GM18868 (cell line): ENCODE measurements at regions not wholly inside any gene's neighbourhood (a gene's known extent, or its start where the extent isn't known, plus 50 kb on each side); places are given as distances from the start of the nearest gene placed in this dataset.
"Not testable (repeated sequence)": the region's sequence is repeated elsewhere in the genome, so short reads cannot be mapped to it uniquely, and the experiment has no call there.

Experiments
- ATAC-seq: cut with Tn5 transposase; IDR thresholded peaks from one replicate; pipeline ENCODE4 v1.9.1; 2021; ENCODE audit warnings: mild to moderate bottlenecking, moderate library complexity; ENCODE audit not compliant: unreplicated experiment

DNA sequence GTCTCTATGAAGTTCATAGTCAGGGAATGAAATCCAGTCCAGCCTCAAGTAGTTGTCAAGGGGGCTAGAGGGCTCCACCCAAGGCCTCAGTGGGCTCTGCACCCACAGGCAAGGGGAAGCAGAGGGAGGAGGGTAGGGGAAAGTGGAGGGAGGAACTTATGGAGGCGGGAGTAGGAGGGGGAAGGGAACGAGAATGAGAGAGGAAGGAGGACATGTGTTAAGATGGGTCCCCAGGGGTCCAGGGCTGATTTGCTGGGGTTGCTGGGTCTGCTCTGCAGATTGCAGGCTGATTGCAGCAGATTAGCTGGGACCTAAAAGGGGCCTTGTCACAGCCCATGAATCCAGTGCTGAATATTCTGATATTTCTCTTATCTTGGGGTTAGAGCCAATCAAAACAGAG is 166.9 kb upstream of the IL12B start:
- no peak for ATAC-seq

DNA sequence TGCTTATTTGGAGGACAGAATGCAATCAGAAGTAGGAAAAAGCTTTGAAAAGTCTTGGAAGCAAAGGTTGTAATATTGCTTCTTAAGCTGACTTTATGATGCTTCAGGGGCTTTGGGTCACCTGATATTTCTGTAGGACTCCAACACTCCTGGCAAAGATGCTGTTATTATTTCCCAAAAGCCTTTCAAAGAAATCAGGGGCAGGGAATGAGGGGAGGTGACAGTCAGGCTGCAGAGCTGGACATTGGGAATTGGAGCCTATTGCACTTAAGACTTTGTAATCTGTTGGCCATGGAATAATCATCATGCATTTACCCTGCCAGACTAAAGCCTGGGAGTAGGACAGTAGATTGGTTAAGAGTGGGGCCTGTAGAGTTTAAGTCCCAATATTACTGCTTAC is 168.3 kb upstream of the IL12B start:
- no peak for ATAC-seq

DNA sequence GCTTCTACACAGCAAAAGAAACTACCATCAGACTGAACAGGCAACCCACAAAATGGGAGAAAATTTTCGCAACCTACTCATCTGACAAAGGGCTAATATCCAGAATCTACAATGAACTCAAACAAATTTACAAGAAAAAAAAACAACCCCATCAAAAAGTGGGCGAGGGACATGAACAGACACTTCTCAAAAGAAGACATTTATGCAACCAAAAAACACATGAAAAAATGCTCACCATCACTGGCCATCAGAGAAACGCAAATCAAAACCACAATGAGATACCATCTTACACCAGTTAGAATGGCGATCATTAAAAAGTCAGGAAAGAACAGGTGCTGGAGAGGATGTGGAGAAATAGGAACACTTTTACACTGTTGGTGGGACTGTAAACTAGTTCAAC is 171.8 kb upstream of the IL12B start:
- ATAC-seq = not testable (repeated sequence)

DNA sequence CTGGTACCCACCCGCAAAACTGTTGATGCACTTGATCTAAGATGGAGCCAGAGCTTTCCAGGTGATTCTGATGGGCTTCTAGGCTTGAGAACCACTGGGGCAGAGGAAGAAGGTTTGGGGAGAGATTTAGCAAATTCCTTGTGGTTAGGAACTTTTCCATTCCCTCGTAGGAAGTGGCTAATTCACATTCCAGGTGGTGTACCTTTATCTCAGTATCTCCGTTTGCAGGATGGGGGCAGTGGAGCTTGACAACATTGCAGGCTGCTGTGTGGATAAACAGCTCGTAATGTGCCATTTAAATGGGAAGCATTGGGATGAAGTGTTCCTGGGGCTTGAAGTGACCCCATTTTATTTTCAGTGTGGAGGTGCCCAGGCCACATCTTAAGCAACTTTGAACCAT is 172.9 kb upstream of the IL12B start:
- ATAC-seq = no peak

DNA sequence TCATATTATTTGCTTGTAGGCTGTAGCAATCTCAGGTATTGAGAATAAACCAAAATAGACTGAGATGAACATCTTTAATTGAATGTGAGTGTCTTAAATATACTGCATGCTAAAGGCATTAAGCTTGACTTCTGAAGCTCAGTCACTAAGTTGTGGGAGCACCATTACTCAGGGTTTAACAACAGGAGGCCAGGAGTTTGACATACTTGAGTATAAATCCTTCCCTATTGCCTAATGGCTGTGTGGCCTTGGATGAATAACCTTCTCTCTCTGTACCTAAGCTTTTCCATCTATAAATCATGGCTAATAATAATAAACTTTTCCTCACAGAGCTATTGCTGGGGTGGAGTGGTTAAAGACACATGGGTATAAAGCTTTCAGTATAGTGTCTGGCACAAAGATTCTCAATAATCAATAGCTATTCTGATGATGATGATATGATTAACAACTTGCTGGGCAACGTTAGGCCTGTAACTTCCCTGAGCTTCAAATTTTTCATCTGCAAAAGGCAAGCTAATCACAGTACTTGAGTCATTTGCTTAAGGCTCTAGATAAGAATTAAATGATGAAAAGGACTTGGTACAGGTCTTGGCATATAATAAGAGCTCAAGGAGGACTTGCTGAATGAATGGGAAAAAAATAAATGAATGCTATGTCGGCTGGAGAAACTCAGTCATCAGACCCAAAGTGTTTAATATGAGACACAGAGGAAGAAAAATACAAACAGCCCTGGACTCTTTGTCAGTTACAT is 174.0 kb upstream of the IL12B start:
- no peak for ATAC-seq

DNA sequence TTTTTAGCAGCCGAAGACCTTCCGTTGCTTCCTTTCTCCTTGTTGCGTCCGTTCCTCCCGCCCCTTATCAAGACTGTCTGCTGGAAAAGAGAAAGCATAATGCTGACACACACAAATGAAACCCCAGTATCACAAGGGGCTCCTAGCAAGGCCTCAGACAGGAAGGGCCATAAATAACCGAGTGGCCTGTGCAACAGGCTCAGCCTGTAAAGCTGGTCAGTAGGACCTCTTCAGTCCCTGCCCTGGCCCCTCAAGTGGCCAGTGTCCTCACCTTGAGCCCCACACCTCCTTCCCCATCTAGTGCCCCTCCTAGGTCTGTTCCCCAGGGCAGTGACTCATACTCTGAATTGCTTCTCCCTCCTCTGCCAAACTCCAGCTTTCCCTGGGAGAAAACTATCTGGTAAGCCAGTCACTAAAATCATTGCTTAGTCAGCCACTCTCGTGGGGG is 174.6 kb upstream of the IL12B start:
- ATAC-seq = no peak

DNA sequence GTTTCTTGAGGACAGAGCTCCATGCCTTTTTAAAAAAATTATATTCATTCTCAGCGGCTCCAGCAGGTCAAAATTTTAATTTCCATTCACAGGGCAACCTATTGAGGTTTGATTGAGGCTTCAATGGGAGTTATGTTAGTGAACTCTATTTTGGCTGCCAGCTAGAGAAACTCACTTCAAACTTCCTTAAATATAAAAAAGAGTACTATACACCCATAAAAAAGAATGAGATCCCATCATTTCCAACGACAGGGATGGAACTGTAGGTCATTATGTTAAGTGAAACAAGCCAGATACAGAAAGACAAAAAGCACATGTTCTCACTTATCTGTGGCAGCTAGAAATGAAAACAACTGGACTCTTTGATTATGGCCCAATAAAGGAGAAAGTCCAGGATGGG is 176.8 kb upstream of the IL12B start:
- ATAC-seq = no peak

DNA sequence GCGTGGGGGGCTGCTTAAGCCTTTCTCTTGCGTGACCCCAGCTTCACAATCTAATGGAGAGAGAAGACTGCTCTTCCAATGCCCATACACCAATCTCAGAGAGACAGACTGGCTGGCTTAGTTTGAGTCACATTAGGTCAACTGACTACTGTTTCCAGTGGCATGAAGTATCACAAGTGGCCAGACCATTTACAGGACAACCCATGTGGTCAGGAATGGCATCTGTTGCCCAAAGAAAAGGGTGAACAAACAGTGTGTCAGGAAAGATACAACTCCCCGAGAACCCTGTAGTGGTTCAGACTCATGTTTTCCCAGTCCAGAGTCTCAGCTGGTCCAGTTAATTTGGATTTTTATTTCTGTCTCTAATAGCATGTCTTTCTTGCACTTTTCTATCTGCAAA is 177.4 kb upstream of the IL12B start:
- ATAC-seq = no peak

DNA sequence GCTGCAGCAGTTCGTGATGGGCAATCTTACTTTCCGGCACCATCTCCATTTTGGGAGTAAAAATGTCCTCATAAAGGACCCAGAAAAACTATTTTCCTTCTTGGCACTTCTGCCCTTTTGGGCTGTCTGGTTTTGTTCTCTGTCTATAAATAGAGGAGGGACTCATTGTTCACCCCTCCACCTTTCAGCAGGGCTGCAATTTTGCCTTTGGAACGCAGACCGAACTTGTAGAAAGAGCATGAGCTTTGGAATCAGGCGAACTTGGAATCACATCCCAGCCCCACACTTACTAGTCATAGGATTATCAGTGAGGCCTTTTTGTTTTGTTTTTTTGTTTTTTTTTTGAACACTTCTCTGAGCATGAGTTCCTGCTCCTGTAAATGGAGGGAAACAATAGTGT is 178.1 kb upstream of the IL12B start:
- no peak for ATAC-seq

DNA sequence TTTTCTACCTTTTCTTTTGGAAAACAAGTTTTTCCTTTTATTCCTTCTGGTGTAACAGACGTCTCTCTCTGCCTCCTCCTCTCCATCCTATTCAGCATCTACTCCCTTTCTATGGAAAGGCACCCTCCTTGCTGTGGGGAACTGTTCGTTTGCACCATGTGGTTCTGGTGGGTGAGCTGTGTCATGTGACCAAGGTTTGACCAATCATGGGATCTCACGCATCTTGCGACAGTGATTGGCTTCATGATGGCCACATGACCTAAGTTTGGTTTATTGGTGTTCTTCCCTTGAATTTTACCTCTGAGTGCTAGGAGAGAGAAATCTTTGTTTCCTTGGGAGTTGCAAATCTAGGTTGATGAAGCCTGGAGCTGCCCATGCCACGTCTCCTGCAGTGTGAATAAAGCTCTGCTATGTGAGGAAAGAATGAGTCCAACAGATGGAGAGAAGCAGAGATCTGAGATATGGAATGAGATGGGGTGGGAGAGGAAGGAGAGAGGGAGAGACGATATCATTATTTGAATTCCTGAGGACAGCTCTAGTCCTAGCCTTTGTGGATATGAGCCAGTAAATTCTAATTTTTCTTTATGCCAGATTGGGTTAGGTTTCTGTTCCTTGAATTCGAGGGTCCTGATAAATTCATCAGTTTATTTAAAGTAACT is 178.8 kb upstream of the IL12B start:
- no peak for ATAC-seq

DNA sequence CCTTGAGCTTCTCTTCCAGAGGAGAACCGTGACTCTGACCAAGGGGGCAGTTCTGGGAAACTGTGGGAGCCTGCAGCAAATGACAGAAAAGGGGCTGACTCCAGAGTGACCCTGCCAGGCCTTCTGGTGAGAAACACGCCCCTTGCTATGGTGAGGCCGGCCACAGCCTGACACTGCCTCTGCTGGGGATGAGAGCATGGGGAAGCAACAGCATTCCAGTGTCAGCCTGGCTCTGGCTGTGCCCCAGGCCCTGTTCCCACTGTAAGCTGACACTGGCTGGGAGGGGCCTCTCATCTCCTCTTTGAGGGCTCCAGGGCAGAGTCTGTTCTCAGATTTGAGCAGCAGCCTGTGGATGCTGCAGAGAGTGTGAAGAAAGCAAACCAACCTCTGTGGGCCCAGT is 180.0 kb upstream of the IL12B start:
- no peak for ATAC-seq

DNA sequence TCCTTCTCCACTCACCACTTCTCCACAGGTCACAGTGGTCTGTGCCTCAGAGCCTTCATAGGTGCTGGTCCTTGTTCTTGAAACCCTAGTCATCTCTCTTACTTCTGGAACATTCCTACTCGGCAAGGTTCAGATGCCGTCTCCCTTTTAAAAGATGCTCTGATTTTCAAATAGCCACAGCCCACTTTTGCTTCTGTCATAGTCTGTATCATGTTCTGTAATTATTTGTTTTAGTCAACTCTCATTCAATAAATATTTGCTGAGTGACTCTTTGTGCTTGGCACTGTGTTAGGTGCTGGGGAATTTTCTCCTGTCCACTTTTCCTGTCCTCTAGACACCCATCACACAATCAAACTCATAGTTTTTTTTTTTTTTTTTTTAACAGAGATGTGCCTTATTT is 181.3 kb upstream of the IL12B start:
- no peak for ATAC-seq

DNA sequence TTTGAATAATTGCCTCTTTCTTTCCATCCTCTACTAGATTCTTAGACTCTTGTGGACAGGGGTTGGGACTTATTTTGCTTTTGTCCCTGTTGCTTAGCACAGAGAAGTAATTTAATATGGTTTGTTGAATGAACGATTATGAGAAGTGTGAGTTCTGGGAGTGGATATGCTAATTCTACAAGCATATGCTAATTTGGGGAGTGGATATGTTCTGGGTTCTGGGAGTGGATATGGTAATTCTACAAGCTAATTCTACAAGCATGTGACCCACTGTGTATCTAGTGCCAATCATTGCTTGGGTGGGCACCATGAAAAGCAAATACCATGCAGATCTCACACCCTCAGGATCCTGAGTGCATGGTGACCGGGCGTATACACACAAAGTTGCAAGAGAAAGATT is 181.8 kb upstream of the IL12B start:
- ATAC-seq = no peak

DNA sequence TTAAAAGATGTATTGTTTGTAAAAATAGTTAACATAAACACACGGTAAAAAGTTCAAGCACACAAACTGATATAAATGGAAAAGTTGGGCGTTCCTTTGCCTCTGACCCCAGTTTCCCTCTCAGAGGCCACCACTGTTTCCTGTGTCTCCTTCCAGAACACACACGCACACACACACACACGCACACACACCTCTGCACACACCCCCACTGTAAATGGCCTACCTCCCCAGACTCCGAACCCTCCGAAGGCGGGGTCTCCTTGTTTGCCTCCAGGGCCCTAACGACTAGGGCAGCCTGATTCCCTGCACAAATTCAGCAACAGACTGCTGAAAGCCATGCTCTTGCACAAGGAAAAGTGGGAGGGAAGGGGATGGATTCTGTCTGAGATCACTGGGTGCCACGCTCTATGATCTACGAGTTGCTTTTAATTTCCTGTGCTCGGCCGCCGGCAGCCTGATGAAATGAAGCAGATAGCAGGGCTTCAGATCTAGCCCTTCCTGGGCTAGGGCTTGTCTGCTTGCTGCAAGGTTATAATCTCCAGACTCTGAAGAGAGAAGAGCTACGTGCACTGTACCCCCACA is 184.0 kb upstream of the IL12B start:
- no peak for ATAC-seq

DNA sequence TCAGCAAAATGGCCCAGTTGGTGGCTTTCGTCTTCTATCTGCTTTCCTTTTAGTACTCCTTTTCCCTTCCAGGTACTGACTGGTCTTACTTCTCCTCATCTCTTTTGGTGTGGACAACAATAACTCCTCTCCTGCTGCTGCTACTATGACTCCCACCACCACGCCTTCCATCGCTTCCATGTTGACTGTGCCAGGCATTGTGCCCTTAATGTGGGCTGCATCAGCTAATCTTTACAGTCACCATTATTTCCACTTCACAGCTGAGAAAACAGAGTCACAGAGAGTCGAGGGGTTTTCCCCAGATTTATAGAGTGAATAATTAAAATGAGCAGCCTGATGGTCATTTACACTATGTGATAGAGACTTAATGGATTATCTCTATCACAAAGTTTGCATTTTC is 184.9 kb upstream of the IL12B start:
- no peak for ATAC-seq

DNA sequence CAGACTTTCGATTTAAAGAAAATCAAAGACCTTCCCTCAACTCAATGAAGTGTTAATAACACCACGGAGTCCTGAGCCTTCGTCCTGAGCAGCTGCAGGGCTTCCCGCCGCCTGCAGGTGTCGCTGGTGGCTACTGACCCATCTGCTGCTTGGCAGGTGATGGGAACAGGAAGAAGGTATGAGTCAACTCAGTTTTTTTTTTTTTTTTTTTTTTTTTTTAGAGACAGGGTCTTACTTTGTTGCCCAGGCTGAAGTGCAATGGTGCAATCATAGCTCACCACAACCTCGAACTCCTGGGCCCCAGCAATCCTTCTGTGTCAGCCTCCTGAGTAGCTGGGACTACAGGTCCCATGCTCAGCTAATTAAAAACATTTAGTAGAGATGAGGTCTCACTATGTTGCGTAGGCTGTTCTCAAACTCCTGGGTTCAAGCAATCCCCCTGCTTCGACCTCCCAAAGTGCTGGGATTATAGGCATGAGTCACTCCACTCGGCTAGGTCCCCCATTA is 185.7 kb upstream of the IL12B start:
- ATAC-seq = peak; percentile 93

DNA sequence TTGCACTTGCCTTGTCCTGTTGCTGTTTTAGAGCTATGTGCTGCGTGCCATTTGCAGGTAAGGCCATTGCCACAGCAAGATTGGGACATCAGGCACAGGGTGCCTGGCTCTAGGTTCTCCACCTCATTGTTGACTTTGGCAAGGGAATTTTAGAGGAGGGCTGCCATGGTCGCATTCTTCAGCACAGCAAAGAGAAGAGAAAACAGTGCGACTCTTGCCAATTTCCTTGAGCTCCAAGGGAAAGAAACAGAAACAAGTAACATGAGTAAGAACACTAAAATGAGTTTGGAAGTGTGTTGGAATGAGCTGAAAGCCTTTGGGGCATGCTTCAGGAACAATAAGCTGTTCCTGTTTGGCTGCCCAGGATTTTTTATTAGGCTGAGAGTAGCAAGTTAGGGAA is 188.1 kb upstream of the IL12B start:
- ATAC-seq = no peak

DNA sequence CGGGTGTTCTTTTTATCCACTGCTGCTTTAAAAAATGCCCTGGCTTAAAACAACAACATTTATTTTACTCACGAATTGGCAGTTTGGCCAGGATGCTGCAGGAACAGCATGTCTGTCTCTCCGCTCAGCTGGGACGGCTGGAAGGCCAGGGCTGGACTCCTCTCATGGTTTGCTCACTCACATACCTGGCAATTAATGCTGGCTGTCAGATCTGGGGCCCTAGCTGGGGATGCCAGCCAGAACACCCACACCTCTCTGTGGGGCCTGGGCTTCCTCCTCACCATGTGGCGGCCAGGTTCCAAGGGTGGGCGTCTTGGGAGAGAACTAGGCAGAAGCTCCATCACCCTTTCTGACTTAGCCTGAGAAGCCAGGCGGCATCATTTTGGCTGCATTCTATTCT is 189.1 kb upstream of the IL12B start:
- no peak for ATAC-seq

DNA sequence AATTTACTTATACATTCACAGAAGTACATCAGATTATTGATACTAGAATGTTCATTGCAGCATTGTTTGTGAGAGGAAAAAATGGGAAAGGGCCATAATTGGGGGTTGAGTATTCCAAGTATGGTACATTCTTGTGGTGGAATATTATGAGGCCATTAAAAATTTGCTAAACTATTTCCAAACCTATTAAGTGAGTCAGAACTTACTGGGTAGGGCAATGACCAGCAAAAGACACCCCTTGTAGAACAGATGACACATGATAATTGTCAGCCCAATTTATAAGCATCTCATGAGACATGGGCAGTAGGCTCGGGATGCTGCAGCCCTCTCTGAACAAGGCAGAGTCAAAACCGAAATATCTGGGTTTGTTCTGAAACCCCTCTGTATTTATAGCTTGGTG is 192.6 kb upstream of the IL12B start:
- no peak for ATAC-seq

DNA sequence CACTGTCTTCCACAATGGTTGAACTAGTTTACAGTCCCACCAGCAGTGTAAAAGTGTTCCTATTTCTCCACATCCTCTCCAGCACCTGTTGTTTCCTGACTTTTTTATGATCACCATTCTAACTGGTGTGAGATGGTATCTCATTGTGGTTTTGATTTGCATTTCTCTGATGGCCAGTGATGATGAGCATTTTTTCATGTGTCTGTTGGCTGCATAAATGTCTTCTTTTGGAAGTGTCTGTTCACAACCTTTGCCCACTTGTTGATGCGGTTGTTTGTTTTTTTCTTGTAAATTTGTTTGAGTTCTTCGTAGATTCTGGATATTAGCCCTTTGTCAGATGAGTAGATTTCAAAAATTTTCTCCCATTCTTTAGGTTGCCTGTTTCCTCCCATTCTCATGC is 194.0 kb upstream of the IL12B start:
- ATAC-seq = not testable (repeated sequence)

DNA sequence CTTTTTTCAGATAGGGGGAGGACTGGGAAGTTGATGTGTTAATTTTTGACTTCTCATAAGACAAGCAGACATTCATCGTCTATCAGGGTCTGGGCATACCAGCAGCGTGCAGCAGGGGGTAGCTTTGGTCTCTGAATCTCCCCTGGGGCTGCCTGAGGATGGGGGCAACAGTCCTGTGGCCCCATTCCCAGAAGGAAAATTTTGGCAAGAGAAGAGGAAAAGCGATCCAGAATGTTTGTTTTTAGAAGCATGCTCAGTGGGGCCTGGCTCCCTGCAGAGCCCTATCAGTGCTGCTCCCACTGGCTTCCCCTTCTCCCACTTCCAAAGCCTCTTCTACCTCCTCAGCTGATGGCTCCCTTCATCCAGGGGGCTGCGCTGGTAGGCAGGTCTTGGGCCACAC is 194.8 kb upstream of the IL12B start:
- ATAC-seq = no peak

DNA sequence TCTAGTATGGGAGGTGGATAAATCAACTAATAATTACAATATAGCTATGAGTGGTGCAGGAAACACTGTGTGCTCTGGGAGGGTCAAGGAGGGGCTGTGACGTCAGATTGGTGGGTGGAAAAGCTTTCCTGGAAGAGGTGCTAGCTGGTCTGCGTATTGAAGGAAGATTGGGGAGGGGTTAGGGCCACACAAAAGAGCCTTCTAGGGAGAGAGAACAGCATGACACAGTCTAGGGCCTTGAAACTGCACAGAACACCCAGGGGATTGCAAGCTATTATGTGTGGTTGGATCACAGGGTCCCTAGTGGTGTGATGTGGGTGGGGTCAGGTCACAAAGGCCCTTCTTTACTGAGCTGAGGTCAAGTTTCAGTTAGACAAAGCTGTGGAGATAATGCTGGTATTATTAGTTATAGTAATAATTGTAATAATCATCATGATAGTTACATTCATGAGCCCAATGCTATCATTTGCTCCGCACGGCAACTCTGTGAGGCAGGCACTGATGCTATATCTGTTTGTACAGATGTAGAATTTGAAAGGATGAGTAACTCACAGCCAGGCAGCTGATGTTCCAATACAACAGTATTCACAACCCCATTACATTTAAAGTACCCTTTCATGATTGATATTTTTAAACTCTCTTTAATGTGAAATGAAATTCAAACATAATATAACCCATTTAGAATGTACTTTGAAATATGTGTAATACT is 197.4 kb upstream of the IL12B start:
- peak; percentile 42 for ATAC-seq
